ENCODE measurements at regions not wholly inside any gene's neighbourhood (a gene's known extent, or its start where the extent isn't known, plus 50 kb on each side); places are given as distances from the start of the nearest gene placed in this dataset.

DNA sequence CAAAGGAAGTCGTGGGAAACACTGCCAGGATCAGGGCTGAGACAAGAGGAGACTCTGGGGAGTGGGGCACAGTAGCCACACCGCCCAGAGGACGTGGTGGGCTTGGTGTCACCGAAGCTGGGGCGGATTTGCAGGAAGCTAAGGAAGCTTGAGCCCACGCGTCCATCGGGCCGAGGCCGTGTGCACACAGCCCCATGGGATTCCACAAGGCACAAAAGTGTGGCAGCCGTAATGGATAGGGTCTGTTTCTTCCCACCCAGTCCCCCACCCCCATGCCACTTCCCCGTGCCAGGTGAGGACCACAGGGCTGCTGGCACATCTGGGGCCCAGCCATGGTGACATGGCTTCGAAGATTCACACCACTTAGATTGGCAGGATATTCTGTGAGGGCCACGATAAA, 153.2 kb upstream of the SPACA7 start:
- TF ChIP-seq, protein P1, sequence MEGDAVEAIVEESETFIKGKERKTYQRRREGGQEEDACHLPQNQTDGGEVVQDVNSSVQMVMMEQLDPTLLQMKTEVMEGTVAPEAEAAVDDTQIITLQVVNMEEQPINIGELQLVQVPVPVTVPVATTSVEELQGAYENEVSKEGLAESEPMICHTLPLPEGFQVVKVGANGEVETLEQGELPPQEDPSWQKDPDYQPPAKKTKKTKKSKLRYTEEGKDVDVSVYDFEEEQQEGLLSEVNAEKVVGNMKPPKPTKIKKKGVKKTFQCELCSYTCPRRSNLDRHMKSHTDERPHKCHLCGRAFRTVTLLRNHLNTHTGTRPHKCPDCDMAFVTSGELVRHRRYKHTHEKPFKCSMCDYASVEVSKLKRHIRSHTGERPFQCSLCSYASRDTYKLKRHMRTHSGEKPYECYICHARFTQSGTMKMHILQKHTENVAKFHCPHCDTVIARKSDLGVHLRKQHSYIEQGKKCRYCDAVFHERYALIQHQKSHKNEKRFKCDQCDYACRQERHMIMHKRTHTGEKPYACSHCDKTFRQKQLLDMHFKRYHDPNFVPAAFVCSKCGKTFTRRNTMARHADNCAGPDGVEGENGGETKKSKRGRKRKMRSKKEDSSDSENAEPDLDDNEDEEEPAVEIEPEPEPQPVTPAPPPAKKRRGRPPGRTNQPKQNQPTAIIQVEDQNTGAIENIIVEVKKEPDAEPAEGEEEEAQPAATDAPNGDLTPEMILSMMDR (IDR thresholded peaks at IDR 0.05; ENCODE audit: extremely low read depth in 1 of 2, insufficient read depth in 1 of 2, low read depth in 1 of 2, low read length in 2 of 2), result no peak
- TF ChIP-seq POLR2AphosphoS5 (IDR thresholded peaks at IDR 0.05; ENCODE audit: insufficient read depth, low read depth, low read length) (no peak), EZH2 (IDR thresholded peaks at IDR 0.05; ENCODE audit: borderline replicate concordance, low read depth, low read length, severe bottlenecking) (no peak), JUN (IDR thresholded peaks at IDR 0.05; ENCODE audit: borderline replicate concordance, insufficient read depth, insufficient read length, low read depth) (no peak), GATA2 (IDR thresholded peaks at IDR 0.05; ENCODE audit: insufficient read depth, insufficient read length, low read depth, low read length) (no peak), POLR2A (IDR thresholded peaks at IDR 0.05; ENCODE audit: low read depth, low read length) (no peak)
- TF ChIP-seq, protein P2, sequence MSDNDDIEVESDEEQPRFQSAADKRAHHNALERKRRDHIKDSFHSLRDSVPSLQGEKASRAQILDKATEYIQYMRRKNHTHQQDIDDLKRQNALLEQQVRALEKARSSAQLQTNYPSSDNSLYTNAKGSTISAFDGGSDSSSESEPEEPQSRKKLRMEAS (IDR thresholded peaks at IDR 0.05; ENCODE audit: insufficient read depth, insufficient read length), result no peak
